ENCODE measurements at regions not wholly inside any gene's neighbourhood (a gene's known extent, or its start where the extent isn't known, plus 50 kb on each side); places are given as distances from the start of the nearest gene placed in this dataset.

DNA sequence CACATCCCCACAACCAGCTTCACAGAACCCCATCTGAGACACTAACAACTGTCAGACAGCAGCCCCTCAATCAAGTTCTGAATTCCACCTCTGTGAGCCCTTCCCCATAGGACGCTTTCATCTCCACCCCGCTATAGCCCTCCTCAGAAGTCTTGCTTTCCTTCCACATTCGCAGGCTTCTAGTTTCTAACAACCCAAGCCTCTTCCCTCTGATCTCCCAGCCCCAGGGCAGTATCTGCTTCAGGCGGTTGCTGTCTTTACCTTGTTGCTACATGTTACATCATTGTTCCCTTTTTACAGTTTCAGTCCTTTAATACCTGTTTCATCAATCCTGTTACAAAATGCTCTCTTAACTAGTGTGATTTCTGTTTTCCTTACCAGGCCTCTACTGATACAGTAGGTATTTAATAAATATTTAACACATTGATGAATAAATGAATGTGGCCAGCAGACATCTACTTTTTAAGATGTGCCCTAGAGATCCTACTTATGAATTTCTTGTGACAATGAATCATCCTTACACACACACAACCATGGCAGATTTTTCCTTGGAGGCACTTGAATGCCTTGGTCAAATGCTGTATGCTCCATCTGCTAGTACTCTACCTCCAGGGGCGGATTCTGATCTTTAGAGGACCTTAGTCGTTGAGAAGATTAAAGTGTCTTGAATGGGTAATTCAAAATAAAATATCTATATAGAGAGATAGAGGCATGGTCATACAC is 164.7 kb upstream of the SLIT2 start:
- H3K9ac ChIP-seq (ENCODE audit: low read length): no peak overlapping the region
- no peaks in the 10 kb centered on the region for H4K20me1 ChIP-seq (ENCODE audit: low read depth, low read length)
- TF ChIP-seq, protein P1, sequence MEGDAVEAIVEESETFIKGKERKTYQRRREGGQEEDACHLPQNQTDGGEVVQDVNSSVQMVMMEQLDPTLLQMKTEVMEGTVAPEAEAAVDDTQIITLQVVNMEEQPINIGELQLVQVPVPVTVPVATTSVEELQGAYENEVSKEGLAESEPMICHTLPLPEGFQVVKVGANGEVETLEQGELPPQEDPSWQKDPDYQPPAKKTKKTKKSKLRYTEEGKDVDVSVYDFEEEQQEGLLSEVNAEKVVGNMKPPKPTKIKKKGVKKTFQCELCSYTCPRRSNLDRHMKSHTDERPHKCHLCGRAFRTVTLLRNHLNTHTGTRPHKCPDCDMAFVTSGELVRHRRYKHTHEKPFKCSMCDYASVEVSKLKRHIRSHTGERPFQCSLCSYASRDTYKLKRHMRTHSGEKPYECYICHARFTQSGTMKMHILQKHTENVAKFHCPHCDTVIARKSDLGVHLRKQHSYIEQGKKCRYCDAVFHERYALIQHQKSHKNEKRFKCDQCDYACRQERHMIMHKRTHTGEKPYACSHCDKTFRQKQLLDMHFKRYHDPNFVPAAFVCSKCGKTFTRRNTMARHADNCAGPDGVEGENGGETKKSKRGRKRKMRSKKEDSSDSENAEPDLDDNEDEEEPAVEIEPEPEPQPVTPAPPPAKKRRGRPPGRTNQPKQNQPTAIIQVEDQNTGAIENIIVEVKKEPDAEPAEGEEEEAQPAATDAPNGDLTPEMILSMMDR (IDR thresholded peaks at IDR 0.05; ENCODE audit: insufficient read depth, low read length, poor library complexity, severe bottlenecking): no peak
- no peak for TF ChIP-seq EZH2phosphoT487 (conservative IDR thresholded peaks at IDR 0.05; ENCODE audit: low read length)
- no peaks in the 10 kb centered on the region for H3K27me3 ChIP-seq (ENCODE audit: low read length)
- H3K9me3 ChIP-seq (ENCODE audit: insufficient read depth, low read length): no peaks in the 10 kb centered on the region
- no peaks in the 10 kb centered on the region for H3F3A ChIP-seq (ENCODE audit: insufficient read depth)
- H3K79me2 ChIP-seq (ENCODE audit: insufficient read depth, low read length): no peaks in the 10 kb centered on the region
- H3K27ac ChIP-seq (ENCODE audit: low read depth, low read length): no peak overlapping the region
- H3K4me2 ChIP-seq (ENCODE audit: low read depth, low read length, poor library complexity, severe bottlenecking): no peak overlapping the region
- no peak overlapping the region for H3K4me3 ChIP-seq (ENCODE audit: insufficient read depth, low read length, poor library complexity, severe bottlenecking)
- no peak overlapping the region for H2AFZ ChIP-seq (ENCODE audit: low read depth, low read length, severe bottlenecking)
- no peaks in the 10 kb centered on the region for H3K36me3 ChIP-seq (ENCODE audit: low read length)
- H3K9me2 ChIP-seq (replicated peaks; ENCODE audit: insufficient read depth, low read length): no peaks in the 10 kb centered on the region

- no peaks in the 10 kb centered on the region for H3K79me2 ChIP-seq (ENCODE audit: insufficient read depth, low read length)
- no peak overlapping the region for H3K27ac ChIP-seq (ENCODE audit: low read depth, low read length)
- H3K27me3 ChIP-seq (ENCODE audit: low read length): no peaks in the 10 kb centered on the region
- no peak overlapping the region for H3K9ac ChIP-seq (ENCODE audit: low read length)
- TF ChIP-seq EZH2phosphoT487 (conservative IDR thresholded peaks at IDR 0.05; ENCODE audit: low read length): no peak
- TF ChIP-seq, protein P1 (IDR thresholded peaks at IDR 0.05; ENCODE audit: insufficient read depth, low read length, poor library complexity, severe bottlenecking): no peak
- no peak overlapping the region for H2AFZ ChIP-seq (ENCODE audit: low read depth, low read length, severe bottlenecking)
- H4K20me1 ChIP-seq (ENCODE audit: low read depth, low read length): no peaks in the 10 kb centered on the region
- H3K36me3 ChIP-seq (ENCODE audit: low read length): no peaks in the 10 kb centered on the region
- no peaks in the 10 kb centered on the region for H3K9me2 ChIP-seq (replicated peaks; ENCODE audit: insufficient read depth, low read length)
- no peak overlapping the region for H3K4me3 ChIP-seq (ENCODE audit: insufficient read depth, low read length, poor library complexity, severe bottlenecking)
- H3F3A ChIP-seq (ENCODE audit: insufficient read depth): no peaks in the 10 kb centered on the region
- H3K4me2 ChIP-seq (ENCODE audit: low read depth, low read length, poor library complexity, severe bottlenecking): no peak overlapping the region
- H3K9me3 ChIP-seq (ENCODE audit: insufficient read depth, low read length): no peaks in the 10 kb centered on the region
Observed at GRCh38 chr4:20086067-20086798, 165.5 kb upstream of the SLIT2 start.

GRCh38 chr4:20085653-20086052 is 166.1 kb upstream of the SLIT2 start:
- no peaks in the 10 kb centered on the region for H3K9me3 ChIP-seq (ENCODE audit: insufficient read depth, low read length)
- H3K27ac ChIP-seq (ENCODE audit: low read depth, low read length): no peak overlapping the region
- no peaks in the 10 kb centered on the region for H3F3A ChIP-seq (ENCODE audit: insufficient read depth)
- no peaks in the 10 kb centered on the region for H3K9me2 ChIP-seq (replicated peaks; ENCODE audit: insufficient read depth, low read length)
- H3K4me2 ChIP-seq (ENCODE audit: low read depth, low read length, poor library complexity, severe bottlenecking): no peak overlapping the region
- H3K27me3 ChIP-seq (ENCODE audit: low read length): no peaks in the 10 kb centered on the region
- H3K79me2 ChIP-seq (ENCODE audit: insufficient read depth, low read length): no peaks in the 10 kb centered on the region
- no peak overlapping the region for H2AFZ ChIP-seq (ENCODE audit: low read depth, low read length, severe bottlenecking)
- no peak overlapping the region for H3K9ac ChIP-seq (ENCODE audit: low read length)
- H3K36me3 ChIP-seq (ENCODE audit: low read length): no peaks in the 10 kb centered on the region
- TF ChIP-seq, protein P1 (IDR thresholded peaks at IDR 0.05; ENCODE audit: insufficient read depth, low read length, poor library complexity, severe bottlenecking): no peak
- no peak for TF ChIP-seq EZH2phosphoT487 (conservative IDR thresholded peaks at IDR 0.05; ENCODE audit: low read length)
- H4K20me1 ChIP-seq (ENCODE audit: low read depth, low read length): no peaks in the 10 kb centered on the region
- no peak overlapping the region for H3K4me3 ChIP-seq (ENCODE audit: insufficient read depth, low read length, poor library complexity, severe bottlenecking)

Data from SU-DHL-6 (cell line).